Keratinocyte (primary cell): ENCODE measurements at regions not wholly inside any gene's neighbourhood (a gene's known extent, or its start where the extent isn't known, plus 50 kb on each side); places are given as distances from the start of the nearest gene placed in this dataset.

ENCODE experiments used
- EZH2 ChIP-seq: IDR thresholded peaks from one replicate; pipeline ENCODE4 v1.6.1; 2012; ENCODE audit warnings: inconsistent platforms, mild to moderate bottlenecking, low read length, moderate library complexity
- TF ChIP-seq, protein P1 (sequence below), 3 experiments: IDR thresholded peaks in 1 of 3; conservative IDR thresholded peaks in 1 of 3; optimal IDR thresholded peaks in 1 of 3; 2 replicates in 2 of 3; 3 replicates in 1 of 3; pipeline versions ENCODE3 to v1.5.1; 2011; ENCODE audit warnings: low read length in 3 of 3, mild to moderate bottlenecking in 3 of 3, moderate library complexity in 2 of 3, control low read depth in 1 of 3, inconsistent platforms in 1 of 3; ENCODE audit not compliant: insufficient read depth in 2 of 3; ENCODE audit errors: extremely low read depth in 1 of 3

DNA sequence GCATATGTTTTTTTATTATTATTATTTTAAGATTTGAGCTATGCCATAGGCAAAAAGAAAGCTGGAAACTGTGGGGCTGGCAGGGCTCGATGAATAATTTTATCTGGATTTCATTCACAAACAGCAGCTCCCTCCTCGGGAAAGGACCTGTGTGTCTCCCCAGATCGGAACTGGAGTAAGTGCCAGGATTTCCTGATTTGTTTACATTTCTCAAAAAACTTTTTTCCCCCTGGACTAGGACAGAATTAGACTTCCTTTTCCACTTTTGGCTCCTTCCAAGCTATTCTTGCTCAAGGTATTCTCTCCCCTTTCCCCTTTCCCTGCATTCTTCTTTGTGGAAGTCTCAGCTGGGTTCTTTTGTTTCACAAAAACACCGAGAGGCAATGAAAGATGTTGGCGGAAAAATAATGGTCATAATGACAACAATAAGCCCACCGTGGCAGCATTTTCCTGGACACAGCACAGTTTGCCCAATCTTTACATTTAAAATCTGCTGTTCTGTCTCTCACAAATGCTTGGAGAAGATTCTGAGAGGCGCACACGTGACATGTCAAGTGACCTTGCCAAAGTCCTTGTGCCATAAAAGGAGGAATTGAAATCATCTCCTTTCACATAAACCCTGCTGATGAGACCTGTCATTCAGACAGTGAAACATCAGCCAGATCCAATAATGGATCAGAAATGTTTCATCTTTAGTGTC lies 85.8 kb upstream of the PREP start:
- TF ChIP-seq, protein P1, sequence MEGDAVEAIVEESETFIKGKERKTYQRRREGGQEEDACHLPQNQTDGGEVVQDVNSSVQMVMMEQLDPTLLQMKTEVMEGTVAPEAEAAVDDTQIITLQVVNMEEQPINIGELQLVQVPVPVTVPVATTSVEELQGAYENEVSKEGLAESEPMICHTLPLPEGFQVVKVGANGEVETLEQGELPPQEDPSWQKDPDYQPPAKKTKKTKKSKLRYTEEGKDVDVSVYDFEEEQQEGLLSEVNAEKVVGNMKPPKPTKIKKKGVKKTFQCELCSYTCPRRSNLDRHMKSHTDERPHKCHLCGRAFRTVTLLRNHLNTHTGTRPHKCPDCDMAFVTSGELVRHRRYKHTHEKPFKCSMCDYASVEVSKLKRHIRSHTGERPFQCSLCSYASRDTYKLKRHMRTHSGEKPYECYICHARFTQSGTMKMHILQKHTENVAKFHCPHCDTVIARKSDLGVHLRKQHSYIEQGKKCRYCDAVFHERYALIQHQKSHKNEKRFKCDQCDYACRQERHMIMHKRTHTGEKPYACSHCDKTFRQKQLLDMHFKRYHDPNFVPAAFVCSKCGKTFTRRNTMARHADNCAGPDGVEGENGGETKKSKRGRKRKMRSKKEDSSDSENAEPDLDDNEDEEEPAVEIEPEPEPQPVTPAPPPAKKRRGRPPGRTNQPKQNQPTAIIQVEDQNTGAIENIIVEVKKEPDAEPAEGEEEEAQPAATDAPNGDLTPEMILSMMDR (optimal IDR thresholded peaks at IDR 0.05 in 1 of 3, IDR thresholded peaks at IDR 0.05 in 1 of 3, conservative IDR thresholded peaks at IDR 0.05 in 1 of 3; ENCODE audit: extremely low read depth in 1 of 3, insufficient read depth in 2 of 3, low read length in 3 of 3) = no peak
- TF ChIP-seq EZH2 = no peak
